IPS-20b (cell line): ENCODE measurements at regions not wholly inside any gene's neighbourhood (a gene's known extent, or its start where the extent isn't known, plus 50 kb on each side); places are given as distances from the start of the nearest gene placed in this dataset.

ENCODE experiments used
- H3K27ac ChIP-seq: one replicate; pipeline ENCODE4 v1.5.1; 2013; ENCODE audit warnings: low read length
- H3K27me3 ChIP-seq: 2 replicates; pipeline ENCODE4 v1.6.1; 2013; ENCODE audit warnings: mild to moderate bottlenecking, low read length, inconsistent platforms; ENCODE audit not compliant: insufficient read depth
- H3K36me3 ChIP-seq: 2 replicates; pipeline ENCODE4 v1.6.1; 2013; ENCODE audit warnings: low read depth, mild to moderate bottlenecking, inconsistent platforms, low read length, moderate library complexity; ENCODE audit not compliant: insufficient read depth
- H3K4me1 ChIP-seq: 2 replicates; pipeline ENCODE4 v1.6.1; 2013; ENCODE audit warnings: mild to moderate bottlenecking, control low read depth, inconsistent platforms, low read length, moderate library complexity; ENCODE audit not compliant: insufficient read depth
- H3K4me3 ChIP-seq: 2 replicates; pipeline ENCODE4 v1.5.1; 2013; ENCODE audit warnings: mild to moderate bottlenecking, low read length, inconsistent platforms
- H3K9ac ChIP-seq: 2 replicates; pipeline ENCODE4 v1.6.1; 2013; ENCODE audit warnings: low read depth, mild to moderate bottlenecking, inconsistent platforms, low read length, moderate library complexity
- H3K9me3 ChIP-seq: 2 replicates; pipeline ENCODE4 v1.6.1; 2013; ENCODE audit warnings: mild to moderate bottlenecking, low read depth, low read length, inconsistent platforms; ENCODE audit not compliant: insufficient read depth

DNA sequence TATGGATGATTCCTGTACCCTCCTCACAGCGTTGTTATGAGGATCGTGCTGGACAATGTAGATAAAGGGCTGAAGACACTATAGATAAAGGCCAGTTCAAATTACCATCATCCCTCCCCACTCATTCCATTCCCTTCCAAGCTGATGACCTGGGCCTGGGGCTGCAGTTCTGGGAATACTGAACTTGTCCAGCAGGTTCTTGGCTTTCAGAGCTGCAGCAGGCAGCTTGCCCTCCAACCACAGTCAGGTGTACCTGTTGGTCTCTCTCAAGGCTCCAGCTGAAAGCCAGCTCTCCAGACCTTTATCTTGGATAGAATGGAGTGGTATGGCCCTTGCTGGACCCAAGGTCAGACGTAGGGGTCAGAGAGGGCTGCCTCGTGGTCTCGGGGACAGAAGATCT lies 92.5 kb downstream of the PCDH1 start:
- no peaks in the 10 kb centered on the region for H3K36me3 ChIP-seq
- H3K27me3 ChIP-seq: peaks cover 4% of the 10 kb centered on the region; the same call in 1 of the 2 replicates
- no peak overlapping the region for H3K9ac ChIP-seq

DNA sequence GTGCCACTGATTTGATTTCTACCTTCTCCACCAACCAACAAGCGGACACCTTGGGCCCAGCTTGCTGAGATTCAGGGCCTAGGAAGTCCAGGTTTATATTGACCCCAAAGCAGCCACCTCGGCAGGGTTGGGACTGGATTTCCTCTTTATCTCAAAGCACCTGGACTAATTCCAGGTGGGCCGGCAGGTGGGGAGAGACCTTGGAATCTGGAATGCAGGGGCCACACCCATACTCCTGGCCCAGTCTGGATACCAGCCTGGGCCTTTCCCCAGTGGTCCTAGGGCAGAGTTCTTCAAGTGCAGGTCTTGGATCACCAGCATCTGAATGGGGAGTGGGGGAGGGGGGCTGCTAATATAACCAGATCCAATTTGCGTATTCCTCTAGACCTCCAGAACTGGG lies 93.1 kb downstream of the PCDH1 start:
- H3K9ac ChIP-seq: no peak overlapping the region
- no peak overlapping the region for H3K4me3 ChIP-seq
- H3K9me3 ChIP-seq: no peaks in the 10 kb centered on the region

More for the DNA sequence above, 92.5 kb downstream of the PCDH1 start:
- H3K9me3 ChIP-seq: no peaks in the 10 kb centered on the region
- H3K4me3 ChIP-seq: no peak overlapping the region
- peaks cover 2% of the 10 kb centered on the region; the same call in 1 of the 2 replicates for H3K4me1 ChIP-seq
- no peak overlapping the region for H3K27ac ChIP-seq

DNA sequence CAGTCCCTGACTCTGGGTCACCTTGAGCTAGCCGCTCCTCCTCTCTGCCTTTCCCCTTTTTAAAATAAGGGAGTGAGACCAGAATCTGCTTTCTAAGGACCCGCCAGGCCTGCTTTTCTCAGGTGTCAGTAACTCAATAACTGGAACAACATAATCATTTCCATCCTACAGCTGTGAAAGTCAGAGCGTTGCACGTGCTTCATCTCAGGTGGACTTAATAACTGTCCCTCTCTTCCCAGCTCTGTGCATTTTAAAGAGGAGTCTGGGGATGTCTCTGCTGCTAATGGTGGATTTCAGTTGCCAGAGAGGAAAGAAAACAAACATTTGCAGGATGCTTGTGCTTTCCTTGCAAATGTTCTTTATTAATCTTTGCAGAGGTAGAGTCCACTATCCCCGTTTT lies 93.7 kb downstream of the PCDH1 start:
- H3K27ac ChIP-seq: no peak overlapping the region
- peaks cover 2% of the 10 kb centered on the region; the same call in 1 of the 2 replicates for H3K4me1 ChIP-seq
- H3K9me3 ChIP-seq: no peaks in the 10 kb centered on the region
- H3K27me3 ChIP-seq: peaks cover 2% of the 10 kb centered on the region; the same call in 1 of the 2 replicates
- no peak overlapping the region for H3K4me3 ChIP-seq
- no peak overlapping the region for H3K9ac ChIP-seq
- H3K36me3 ChIP-seq: no peaks in the 10 kb centered on the region

More for the DNA sequence above, 93.1 kb downstream of the PCDH1 start:
- no peak overlapping the region for H3K27ac ChIP-seq
- peaks cover 2% of the 10 kb centered on the region; the same call in 1 of the 2 replicates for H3K4me1 ChIP-seq
- no peaks in the 10 kb centered on the region for H3K36me3 ChIP-seq
- H3K27me3 ChIP-seq: peaks cover 4% of the 10 kb centered on the region; the same call in 1 of the 2 replicates

DNA sequence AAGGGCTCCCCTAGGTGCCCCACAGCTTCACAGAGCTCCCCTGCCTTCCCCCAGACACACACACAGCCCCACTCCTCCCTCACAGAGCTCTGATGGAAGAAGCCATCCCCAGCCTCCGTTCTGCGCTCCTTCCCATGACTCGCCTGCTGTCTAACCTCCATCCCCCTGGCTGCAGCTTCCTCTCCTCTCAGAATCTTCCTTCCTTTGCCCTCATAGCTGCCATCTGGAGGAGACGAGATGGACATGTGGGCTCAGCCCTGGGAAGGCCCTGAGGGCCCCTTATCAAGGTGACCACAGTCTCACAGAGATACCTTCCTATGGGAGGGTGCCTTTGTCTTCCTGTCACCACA lies 94.3 kb downstream of the PCDH1 start:
- no peaks in the 10 kb centered on the region for H3K9me3 ChIP-seq
- H3K36me3 ChIP-seq: no peaks in the 10 kb centered on the region
- no peaks in the 10 kb centered on the region for H3K27me3 ChIP-seq
- H3K4me3 ChIP-seq: no peak overlapping the region
- no peak overlapping the region for H3K9ac ChIP-seq
- H3K27ac ChIP-seq: no peak overlapping the region
- peaks cover 2% of the 10 kb centered on the region; the same call in 1 of the 2 replicates for H3K4me1 ChIP-seq

DNA sequence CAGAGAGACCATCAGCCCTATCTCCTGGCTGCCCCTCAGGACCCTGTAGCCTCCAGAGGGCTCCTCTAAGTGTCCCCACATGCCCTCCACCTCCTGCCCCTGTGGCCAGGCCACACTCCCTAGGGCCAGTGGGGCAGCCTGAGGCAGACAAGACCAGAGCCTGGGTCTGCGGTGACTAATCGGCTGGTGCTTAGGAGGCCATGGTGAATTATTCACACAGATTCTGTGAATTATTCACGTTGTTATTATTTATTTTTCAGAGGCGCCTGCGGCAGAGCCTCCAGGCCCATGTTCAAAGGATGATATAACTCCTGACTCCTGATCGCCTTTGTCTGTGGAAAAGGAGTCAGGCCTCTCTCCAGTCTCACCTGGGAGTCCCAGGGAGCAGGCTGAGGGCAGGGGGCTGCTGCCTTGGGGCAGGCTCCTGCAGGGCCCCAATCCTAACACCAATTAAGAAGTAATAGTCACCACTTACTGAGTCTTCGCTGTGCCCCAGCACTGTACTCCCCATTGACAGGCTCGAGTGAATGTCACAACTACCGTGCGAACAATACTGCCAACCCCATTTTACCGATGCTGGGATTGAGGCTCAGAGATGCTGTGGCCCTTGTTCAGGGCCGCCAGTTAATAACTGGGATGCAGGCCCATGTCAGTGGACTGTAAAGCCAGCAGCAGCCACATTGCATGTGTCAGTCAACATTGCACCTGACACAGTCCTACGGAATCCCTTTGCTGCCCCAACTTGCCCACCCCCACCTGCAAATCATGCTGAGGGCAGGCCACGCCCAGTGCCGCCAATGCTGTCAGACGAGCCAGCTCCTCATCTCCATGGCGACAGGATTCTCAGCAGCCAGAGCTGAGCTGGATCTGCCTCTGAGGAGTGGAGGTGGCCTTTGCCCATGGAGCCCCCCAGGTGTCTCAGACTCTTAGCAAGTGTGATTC lies 94.9 kb downstream of the PCDH1 start:
- Histone ChIP-seq H3K4me3 (no peak overlapping the region), H3K9ac (no peak overlapping the region), H3K36me3 (no peaks in the 10 kb centered on the region), H3K4me1 (peaks cover 2% of the 10 kb centered on the region; the same call in 1 of the 2 replicates), H3K27me3 (no peaks in the 10 kb centered on the region), H3K27ac (no peak overlapping the region), H3K9me3 (no peaks in the 10 kb centered on the region)

DNA sequence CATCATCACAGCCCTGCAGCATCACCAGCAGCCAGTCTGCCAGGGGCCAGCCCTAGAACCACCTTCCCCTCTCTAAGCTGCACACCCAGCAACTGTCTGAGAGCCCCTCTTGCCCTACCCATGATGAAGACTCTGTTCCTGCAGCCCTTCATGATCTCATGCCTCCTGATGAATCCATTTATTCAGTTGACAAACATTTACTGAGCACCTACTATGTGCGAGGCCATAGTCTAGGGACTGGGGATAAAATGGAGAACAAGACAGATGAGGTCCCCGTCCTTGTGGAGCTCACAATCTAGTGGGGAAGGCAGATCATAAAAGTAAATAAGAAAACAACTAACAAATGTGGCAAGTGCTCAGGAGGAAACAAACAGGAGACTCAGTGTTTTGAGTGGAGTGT lies 96.3 kb downstream of the PCDH1 start:
- Histone ChIP-seq H3K36me3 (no peaks in the 10 kb centered on the region), H3K27me3 (no peaks in the 10 kb centered on the region), H3K4me1 (peaks cover 2% of the 10 kb centered on the region; the same call in 1 of the 2 replicates), H3K9me3 (no peaks in the 10 kb centered on the region), H3K27ac (no peak overlapping the region), H3K9ac (no peak overlapping the region), H3K4me3 (no peak overlapping the region)

DNA sequence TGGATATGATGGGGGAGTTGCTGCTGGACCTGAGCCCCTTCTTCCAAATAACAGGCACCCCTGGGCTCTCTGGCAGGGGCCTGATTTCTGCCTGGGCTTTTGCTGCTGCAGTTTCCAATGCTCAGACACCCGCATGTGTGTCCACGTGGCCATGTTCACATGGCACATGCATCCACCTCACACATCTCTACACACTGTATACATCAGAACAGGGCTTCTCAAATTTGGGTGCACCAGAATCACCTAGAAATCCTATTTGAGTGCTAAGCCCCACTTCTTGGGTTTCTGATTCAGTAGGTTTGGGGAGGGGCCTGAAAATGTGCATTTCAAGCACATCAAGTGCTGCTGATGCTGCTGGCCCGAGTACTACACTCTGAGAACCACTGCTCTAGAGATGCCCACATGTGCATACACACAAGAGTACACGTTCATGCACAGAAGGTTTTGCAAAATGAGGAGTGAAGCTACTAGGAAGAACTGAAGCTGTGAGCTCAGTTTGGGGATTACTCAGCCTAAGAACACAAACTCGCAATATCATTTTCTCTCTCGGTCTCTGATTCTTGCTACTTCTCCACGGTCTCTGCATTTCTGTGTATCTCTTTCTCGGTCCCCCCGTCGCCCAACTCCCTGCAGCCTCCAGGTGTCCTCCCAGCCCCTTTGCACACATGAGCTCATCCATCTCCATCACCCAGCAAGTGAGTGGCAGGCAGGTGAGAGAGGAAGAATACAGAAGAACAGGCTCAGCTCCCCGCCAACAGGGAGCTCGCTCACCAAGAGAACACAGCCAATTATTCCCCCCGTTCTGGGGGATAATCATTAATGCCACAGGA lies 97.0 kb downstream of the PCDH1 start:
- no peak overlapping the region for H3K9ac ChIP-seq
- no peaks in the 10 kb centered on the region for H3K36me3 ChIP-seq
- no peak overlapping the region for H3K27ac ChIP-seq
- H3K4me3 ChIP-seq: no peak overlapping the region
- H3K27me3 ChIP-seq: no peaks in the 10 kb centered on the region
- peaks cover 2% of the 10 kb centered on the region; the same call in 1 of the 2 replicates for H3K4me1 ChIP-seq
- no peaks in the 10 kb centered on the region for H3K9me3 ChIP-seq

DNA sequence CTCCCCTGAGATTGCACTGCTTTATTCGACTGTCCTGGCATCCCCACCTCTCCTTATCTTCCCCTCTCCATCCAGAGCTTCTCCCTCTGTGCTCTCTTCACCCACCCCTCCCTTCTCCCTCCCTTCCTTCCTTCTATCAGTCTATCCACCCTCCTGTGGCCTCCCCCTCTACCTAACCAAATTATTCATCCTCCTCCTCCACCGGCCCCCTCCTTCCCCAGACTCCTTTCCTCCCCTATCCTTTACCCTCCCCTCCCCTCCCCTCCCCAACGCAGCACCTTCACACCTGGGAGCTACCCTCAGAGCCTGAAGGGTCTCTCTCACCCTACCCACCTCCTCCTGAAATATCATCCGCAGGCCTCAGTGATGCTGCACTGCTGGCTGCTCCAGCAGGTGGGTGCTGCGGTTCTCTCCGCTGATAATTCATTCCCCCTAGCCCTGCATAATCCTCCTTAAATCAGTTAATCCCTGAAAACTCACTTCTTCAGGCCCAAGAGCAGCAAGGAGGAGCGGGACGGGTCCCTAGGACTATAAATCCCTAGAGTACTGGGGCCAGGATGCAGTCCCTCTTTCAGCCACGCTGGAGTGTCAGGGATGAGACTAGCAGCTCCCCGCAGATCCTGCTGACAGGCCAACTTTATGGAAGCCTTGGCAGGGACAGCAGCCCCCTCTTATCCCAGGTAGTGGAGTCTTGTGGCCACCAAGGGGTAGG lies 97.8 kb downstream of the PCDH1 start:
- H3K27ac ChIP-seq: no peak overlapping the region

DNA sequence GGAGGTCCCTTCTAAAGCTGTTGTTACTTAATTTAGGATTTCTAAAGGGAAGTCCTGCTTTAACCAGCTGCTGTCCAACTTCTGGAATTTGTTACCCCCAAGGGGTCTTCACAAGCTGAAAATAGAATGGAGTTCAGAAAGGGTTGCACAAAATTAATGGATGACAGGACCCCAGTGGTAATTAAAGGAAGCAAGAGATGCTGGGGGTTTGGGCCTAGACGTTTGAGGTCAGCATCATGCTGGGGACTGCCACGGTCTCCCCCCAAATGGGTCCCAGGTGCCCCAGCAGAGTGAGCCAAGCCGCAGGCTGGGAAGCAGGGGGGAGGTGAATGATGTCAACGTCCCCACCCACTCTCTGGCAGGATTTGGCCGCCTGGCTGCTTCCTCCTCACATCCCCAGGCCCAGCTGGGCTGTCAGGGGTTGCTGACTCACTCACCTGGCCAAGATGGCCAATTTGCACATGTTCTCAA lies 97.5 kb upstream of the ARAP3 start:
- Histone ChIP-seq H3K27ac (no peak overlapping the region), H3K27me3 (no peaks in the 10 kb centered on the region), H3K36me3 (no peaks in the 10 kb centered on the region), H3K4me3 (no peak overlapping the region), H3K4me1 (peaks cover 2% of the 10 kb centered on the region; the same call in 1 of the 2 replicates), H3K9ac (no peak overlapping the region), H3K9me3 (no peaks in the 10 kb centered on the region)

More for the DNA sequence above, 97.8 kb downstream of the PCDH1 start:
- Histone ChIP-seq H3K9ac (no peak overlapping the region), H3K36me3 (no peaks in the 10 kb centered on the region), H3K9me3 (no peaks in the 10 kb centered on the region), H3K27me3 (no peaks in the 10 kb centered on the region), H3K4me1 (peaks cover 2% of the 10 kb centered on the region; the same call in 1 of the 2 replicates), H3K4me3 (no peak overlapping the region)

DNA sequence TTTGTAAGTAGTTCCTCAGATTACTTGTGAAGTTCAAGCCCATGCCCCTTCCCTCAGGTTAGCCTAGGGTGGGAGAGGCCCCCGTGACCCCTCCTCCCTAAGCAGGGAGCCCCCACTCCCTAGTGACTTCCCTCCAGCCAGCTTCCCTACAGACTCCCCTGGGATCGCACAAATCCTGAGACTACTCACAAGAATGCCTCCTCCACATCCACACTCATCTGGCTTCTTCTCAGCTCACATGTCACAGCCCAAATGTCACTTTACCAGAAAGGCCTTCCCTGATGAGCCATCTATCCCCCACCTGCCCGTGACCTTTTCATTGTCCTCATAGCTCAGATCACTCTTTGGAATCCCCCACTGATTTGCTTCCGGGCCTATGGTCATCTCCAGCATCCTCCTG lies 96.7 kb upstream of the ARAP3 start:
- no peak overlapping the region for H3K4me3 ChIP-seq
- no peaks in the 10 kb centered on the region for H3K27me3 ChIP-seq
- no peaks in the 10 kb centered on the region for H3K9me3 ChIP-seq
- no peaks in the 10 kb centered on the region for H3K36me3 ChIP-seq
- H3K27ac ChIP-seq: no peak overlapping the region
- H3K4me1 ChIP-seq: peaks cover 2% of the 10 kb centered on the region; the same call in 1 of the 2 replicates
- no peak overlapping the region for H3K9ac ChIP-seq

DNA sequence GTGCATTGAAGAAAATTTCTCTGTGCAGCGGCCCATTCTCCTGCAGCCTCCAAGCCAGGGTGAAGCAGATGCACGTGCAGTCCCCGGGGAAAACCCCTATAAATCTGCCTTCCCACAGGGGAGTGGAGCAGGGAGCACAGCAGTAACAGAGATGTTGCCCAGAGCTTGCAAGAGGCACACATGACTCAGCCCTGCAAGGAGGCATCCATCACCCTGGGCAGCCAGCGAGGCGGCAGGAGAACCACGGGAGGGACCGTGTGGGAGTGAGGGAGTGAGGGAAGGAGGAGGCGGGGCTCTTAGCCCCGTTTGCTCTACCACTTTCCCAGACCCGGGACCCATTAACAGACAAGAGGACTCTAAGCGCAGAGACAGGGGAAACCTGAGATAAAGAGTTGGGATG lies 96.2 kb upstream of the ARAP3 start:
- H3K4me1 ChIP-seq: peaks cover under 1% of the 10 kb centered on the region; the same call in 1 of the 2 replicates
- H3K27me3 ChIP-seq: no peaks in the 10 kb centered on the region
- H3K9ac ChIP-seq: no peak overlapping the region
- H3K27ac ChIP-seq: no peak overlapping the region
- no peak overlapping the region for H3K4me3 ChIP-seq
- H3K36me3 ChIP-seq: no peaks in the 10 kb centered on the region
- H3K9me3 ChIP-seq: no peaks in the 10 kb centered on the region
